NT2/D1 (cell line): ENCODE measurements at regions not wholly inside any gene's neighbourhood (a gene's known extent, or its start where the extent isn't known, plus 50 kb on each side); places are given as distances from the start of the nearest gene placed in this dataset.
"Not testable (repeated sequence)": the region's sequence is repeated elsewhere in the genome, so short reads cannot be mapped to it uniquely, and the experiment has no call there.

Experiments
- DNase-seq: peaks from one replicate; pipeline ENCODE4 v3.0.0-alpha.2; 2011; ENCODE audit warnings: low read depth, low spot score
- H3K27me3 ChIP-seq: 2 replicates; pipeline ENCODE4 v1.6.0; 2011; ENCODE audit warnings: mild to moderate bottlenecking; ENCODE audit not compliant: insufficient read length, insufficient read depth
- H3K36me3 ChIP-seq: 2 replicates; pipeline ENCODE4 v1.6.1; 2011; ENCODE audit warnings: mild to moderate bottlenecking, low read length, mixed read lengths; ENCODE audit not compliant: insufficient read depth, insufficient read length
- H3K4me1 ChIP-seq: 2 replicates; pipeline ENCODE4 v1.5.1; 2011; ENCODE audit not compliant: insufficient read depth, insufficient read length
- H3K4me3 ChIP-seq: 2 replicates; pipeline ENCODE4 v1.5.1; 2011; ENCODE audit warnings: low read depth; ENCODE audit not compliant: insufficient read length
- H3K9ac ChIP-seq: 2 replicates; pipeline ENCODE4 v1.6.0; 2011; ENCODE audit warnings: low read depth; ENCODE audit not compliant: insufficient read length
- H3K9me3 ChIP-seq: 2 replicates; pipeline ENCODE4 v1.5.1; 2011; ENCODE audit warnings: mild to moderate bottlenecking, low read length; ENCODE audit not compliant: insufficient read depth
- SUZ12 ChIP-seq: IDR thresholded peaks from 2 replicates; pipeline ENCODE4 v1.6.1; 2011; ENCODE audit not compliant: insufficient read length, insufficient read depth; ENCODE audit errors: extremely low read depth
- YY1 ChIP-seq: IDR thresholded peaks from 2 replicates; pipeline ENCODE4 v1.6.1; 2011; ENCODE audit not compliant: insufficient read length, insufficient read depth
- ZNF274 ChIP-seq: IDR thresholded peaks from 2 replicates; pipeline ENCODE4 v1.6.1; 2011; ENCODE audit warnings: mild to moderate bottlenecking, low read depth, low read length

DNA sequence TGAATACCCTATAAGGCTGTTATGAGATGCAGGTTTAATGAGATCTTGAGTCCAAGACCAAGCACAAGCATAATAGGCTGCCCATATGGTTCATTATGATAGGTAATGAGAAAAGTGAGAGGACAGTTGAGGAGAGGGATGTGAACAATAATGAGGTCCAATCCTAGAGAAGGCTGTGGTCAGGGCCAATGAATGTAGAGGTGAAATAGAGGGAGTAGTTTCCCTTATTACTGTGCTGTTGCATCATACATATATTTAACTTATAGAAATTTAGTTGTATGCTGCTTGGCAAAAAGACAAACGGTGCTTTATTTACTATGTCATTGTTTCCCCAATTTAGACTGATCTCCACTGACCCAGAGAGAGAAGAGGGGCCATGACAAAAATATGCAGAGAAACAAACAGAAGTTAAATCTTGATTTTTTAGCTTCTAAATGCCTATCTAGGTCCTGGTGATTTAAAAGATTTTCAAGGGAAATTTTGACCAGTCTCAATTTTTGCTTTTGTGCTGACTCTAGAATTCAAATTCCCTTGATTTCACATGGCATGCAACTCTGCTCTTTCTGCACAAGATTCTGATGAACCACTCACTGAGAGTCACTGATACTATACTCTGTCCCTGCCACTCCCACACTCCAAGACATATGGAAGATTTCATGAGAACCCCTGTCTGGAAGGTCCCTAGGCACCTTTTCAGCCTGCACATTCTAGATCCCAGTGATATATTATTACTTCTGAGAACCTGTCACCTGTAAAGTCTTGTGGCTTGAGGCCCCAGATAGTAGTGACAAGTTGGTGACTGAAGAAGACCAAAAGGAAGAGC lies 159.7 kb downstream of the VSIG4 start:
- Histone ChIP-seq H3K4me3 (no peak overlapping the region), H3K27me3 (no peaks in the 10 kb centered on the region)
- TF ChIP-seq YY1, result no peak
- no peak for TF ChIP-seq ZNF274
- no peak for TF ChIP-seq SUZ12

DNA sequence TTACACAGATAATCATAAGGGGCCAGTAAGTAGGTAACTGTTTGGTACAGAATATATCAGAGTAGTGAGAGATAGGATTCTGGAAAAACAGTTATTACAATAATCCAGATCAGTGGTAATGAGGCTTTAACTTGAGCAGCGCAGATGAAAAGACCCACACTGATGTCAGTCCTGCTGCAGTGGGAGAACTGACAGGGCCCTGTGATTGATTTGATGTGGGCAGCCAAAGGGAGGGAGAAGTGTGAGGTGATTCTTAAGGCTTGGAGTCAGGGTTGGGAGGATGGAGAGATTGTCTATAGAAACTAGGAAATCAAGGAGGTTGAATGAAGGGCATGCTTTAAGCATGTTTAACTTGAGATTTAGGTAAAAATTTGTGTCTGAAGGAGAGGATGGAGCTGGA lies 161.4 kb downstream of the VSIG4 start:
- Histone ChIP-seq H3K9ac (no peak overlapping the region), H3K9me3 (no peaks in the 10 kb centered on the region), H3K27me3 (no peaks in the 10 kb centered on the region)

More for the DNA sequence above, 159.7 kb downstream of the VSIG4 start:
- Histone ChIP-seq H3K4me1 (no peaks in the 10 kb centered on the region), H3K36me3 (no peaks in the 10 kb centered on the region), H3K9ac (no peak overlapping the region), H3K9me3 (no peaks in the 10 kb centered on the region)
- DNase-seq, result no peak

DNA sequence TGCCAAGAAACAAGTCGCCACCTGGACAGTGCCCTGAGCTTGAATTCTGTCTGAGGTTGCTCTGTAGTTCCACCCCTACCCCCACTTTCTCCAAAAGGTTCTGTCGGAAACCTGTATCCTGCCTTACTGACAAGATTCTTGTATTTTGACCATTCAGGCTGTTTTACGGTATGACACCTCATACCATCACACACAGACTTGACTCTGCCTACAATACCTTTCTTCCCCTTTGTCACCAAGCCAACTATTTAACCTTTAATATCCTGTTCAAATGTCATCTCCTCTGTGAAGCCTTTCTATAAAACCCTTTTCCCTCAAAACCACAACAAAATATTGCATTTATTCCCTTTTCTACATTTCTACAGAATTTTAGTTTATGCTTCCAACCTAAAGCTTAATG lies 161.9 kb downstream of the VSIG4 start:
- Histone ChIP-seq H3K9me3 (no peaks in the 10 kb centered on the region), H3K4me1 (no peaks in the 10 kb centered on the region), H3K4me3 (no peak overlapping the region), H3K27me3 (no peaks in the 10 kb centered on the region), H3K36me3 (no peaks in the 10 kb centered on the region), H3K9ac (no peak overlapping the region)
- no peak for DNase-seq
- TF ChIP-seq YY1, result no peak
- TF ChIP-seq ZNF274, result no peak
- no peak for TF ChIP-seq SUZ12

More for the DNA sequence above, 161.4 kb downstream of the VSIG4 start:
- no peak for DNase-seq
- H3K4me1 ChIP-seq, result no peaks in the 10 kb centered on the region
- no peak overlapping the region for H3K4me3 ChIP-seq
- TF ChIP-seq ZNF274, result no peak
- no peak for TF ChIP-seq YY1
- no peak for TF ChIP-seq SUZ12
- no peaks in the 10 kb centered on the region for H3K36me3 ChIP-seq

GRCh38 chrX:65875614-65876013 lies 164.3 kb downstream of the VSIG4 start:
- not testable (repeated sequence) for H3K9ac ChIP-seq

GRCh38 chrX:65874765-65875164 lies 165.1 kb downstream of the VSIG4 start:
- Histone ChIP-seq H3K36me3 (no peaks in the 10 kb centered on the region), H3K9me3 (no peaks in the 10 kb centered on the region), H3K9ac (no peak overlapping the region), H3K4me3 (no peak overlapping the region), H3K27me3 (no peaks in the 10 kb centered on the region), H3K4me1 (peaks cover 2% of the 10 kb centered on the region)
- TF ChIP-seq SUZ12 (no peak), ZNF274 (no peak), YY1 (no peak)
- DNase-seq, result no peak

More at GRCh38 chrX:65875614-65876013, 164.3 kb downstream of the VSIG4 start:
- H3K36me3 ChIP-seq, H3K4me3 ChIP-seq, H3K4me1 ChIP-seq, H3K27me3 ChIP-seq, H3K9me3 ChIP-seq, DNase-seq: not testable (repeated sequence)

DNA sequence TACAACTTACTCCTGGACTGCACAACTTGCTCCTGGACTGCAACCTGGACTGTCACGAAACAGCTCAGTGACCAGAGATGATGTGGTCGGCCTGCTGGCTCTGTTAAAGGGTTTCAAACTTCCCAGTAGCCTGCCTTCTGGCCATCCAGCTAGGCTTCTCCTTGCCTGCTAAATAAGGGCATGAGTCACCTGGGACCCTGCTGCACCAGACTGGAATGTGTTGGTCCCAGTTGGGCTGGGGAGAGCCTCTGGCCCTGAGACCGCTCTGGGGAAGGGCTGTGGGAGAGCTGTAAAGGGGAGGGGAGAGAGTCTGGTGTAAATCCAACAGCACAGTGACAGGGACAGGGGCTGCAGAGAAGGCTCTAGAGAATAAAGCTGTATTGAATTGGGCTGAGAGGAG lies 165.8 kb downstream of the VSIG4 start:
- H3K4me1 ChIP-seq, result peaks cover 2% of the 10 kb centered on the region
- DNase-seq, result no peak
- no peak overlapping the region for H3K4me3 ChIP-seq
- no peaks in the 10 kb centered on the region for H3K9me3 ChIP-seq
- no peak for TF ChIP-seq ZNF274
- no peak for TF ChIP-seq YY1
- TF ChIP-seq SUZ12, result no peak
- H3K27me3 ChIP-seq, result no peaks in the 10 kb centered on the region
- H3K36me3 ChIP-seq, result no peaks in the 10 kb centered on the region
- no peak overlapping the region for H3K9ac ChIP-seq

DNA sequence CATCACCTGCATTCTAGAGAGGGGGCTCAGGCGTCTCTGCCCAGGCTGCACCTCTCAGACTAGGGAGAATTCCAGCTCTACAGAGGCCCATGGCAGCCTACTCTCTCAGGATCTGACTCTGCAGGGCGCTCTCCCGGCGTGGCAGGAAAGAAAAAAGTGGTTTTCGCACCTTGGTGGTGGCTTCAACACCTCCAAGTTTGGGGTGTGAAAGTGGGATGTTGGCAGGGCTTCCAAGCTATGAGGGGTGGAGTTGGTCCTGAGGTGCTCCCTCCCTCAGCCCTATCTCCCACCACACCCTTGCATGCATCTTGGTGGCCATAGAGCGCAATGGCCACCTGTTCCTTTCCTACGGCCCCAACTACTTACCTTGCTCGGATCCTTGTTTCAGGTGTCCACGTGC lies 166.5 kb downstream of the VSIG4 start:
- TF ChIP-seq SUZ12 (no peak), ZNF274 (no peak), YY1 (no peak)
- Histone ChIP-seq H3K9ac (no peak overlapping the region), H3K36me3 (no peaks in the 10 kb centered on the region), H3K4me3 (no peak overlapping the region), H3K9me3 (no peaks in the 10 kb centered on the region), H3K4me1 (peaks cover 2% of the 10 kb centered on the region), H3K27me3 (no peaks in the 10 kb centered on the region)
- no peak for DNase-seq

DNA sequence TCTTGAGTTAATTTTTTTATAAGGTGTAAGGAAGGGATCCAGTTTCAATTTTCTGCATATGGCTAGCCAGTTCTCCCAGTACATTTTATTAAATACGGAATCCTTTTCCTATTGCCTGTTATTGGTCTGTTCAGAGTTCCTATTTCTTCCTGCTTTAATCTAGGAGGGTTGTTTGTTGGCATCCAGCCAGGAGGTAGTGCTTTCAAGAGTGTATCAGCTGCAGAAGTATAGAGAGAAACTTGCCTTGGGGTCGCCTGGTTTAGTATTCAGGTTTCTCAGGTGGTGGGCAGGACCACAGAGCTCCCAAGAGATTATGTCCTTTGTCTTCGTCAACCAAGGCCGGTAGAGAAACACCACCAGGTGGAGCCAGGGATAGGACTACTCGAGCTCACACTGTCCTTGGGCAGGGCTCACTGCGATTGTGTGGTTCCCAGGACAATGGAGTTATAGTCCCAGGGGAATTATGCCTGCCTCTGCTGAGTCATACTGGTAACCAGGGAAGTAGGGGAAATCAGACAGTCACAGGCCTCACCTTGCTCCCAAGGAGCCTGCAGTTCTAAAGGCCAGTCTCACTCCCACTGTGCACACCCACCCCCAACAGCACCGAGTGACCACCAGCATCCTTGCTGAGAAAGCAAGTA lies 168.1 kb downstream of the VSIG4 start:
- Histone ChIP-seq H3K36me3 (no peaks in the 10 kb centered on the region), H3K9ac (no peak overlapping the region), H3K4me1 (peaks cover 2% of the 10 kb centered on the region), H3K4me3 (no peak overlapping the region), H3K9me3 (no peaks in the 10 kb centered on the region), H3K27me3 (no peaks in the 10 kb centered on the region)
- TF ChIP-seq YY1 (no peak), ZNF274 (no peak), SUZ12 (no peak)
- DNase-seq, result peak; percentile 76

DNA sequence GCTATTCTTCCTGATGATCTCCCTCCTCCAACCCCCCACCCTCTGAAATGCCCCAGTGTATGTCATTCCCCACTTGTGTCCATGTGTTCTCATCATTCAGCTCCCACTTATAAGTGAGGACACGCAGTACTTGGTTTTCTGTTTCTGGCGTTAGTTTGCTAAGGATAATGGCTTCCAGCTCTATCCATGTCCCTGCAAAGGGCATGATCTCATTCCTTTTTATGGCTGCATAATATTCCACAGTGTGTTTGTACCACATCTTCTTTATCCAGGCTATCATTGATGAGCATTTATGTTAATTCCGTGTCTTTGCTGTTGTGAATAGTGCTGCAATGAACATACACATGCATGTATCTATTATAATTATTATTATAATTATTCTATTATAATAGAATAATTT lies 169.3 kb downstream of the VSIG4 start:
- DNase-seq, H3K27me3 ChIP-seq, H3K36me3 ChIP-seq, H3K4me3 ChIP-seq, H3K9ac ChIP-seq, H3K4me1 ChIP-seq, H3K9me3 ChIP-seq: not testable (repeated sequence)
